SK-N-MC (cell line): ENCODE measurements at regions not wholly inside any gene's neighbourhood (a gene's known extent, or its start where the extent isn't known, plus 50 kb on each side); places are given as distances from the start of the nearest gene placed in this dataset.
A peak's percentile ranks its signal among the peaks of the same experiment; 100 is the strongest.
"Not testable (repeated sequence)": the region's sequence is repeated elsewhere in the genome, so short reads cannot be mapped to it uniquely, and the experiment has no call there.

ENCODE experiments used
- DNase-seq: peaks from one replicate; pipeline ENCODE4 v3.0.0-alpha.2; 2011; ENCODE audit warnings: low read depth, low spot score
- H3K27ac ChIP-seq: fragments of 200-600 bp; sonication (generic); 2 replicates; pipeline ENCODE4 v1.5.1; 2016; ENCODE audit warnings: mixed run types
- H3K36me3 ChIP-seq: fragments of 200-600 bp; sonication (generic); 2 replicates; pipeline ENCODE4 v1.6.1; 2017; ENCODE audit warnings: antibody characterized with exemption, low read length, mixed read lengths; ENCODE audit not compliant: insufficient read depth
- H3K4me3 ChIP-seq: fragments of 200-600 bp; sonication (generic); 2 replicates; pipeline ENCODE4 v1.5.1; 2016
- H3K9ac ChIP-seq: fragments of 200-600 bp; sonication (generic); 2 replicates; pipeline ENCODE4 v1.8.0; 2017; ENCODE audit warnings: mixed run types, mixed read lengths; ENCODE audit not compliant: insufficient read length
- H3K9me3 ChIP-seq: fragments of 200-600 bp; sonication (generic); 2 replicates; pipeline ENCODE4 v1.6.1; 2017; ENCODE audit warnings: low read depth, mild to moderate bottlenecking, antibody characterized with exemption, low read length, moderate library complexity, mixed read lengths
- EZH2 ChIP-seq: fragments of 200-600 bp; sonication (generic); IDR thresholded peaks from one replicate; pipeline ENCODE4 v1.6.1; 2017; ENCODE audit warnings: antibody characterized with exemption
- FOXP2 ChIP-seq: optimal IDR thresholded peaks from 2 replicates; pipeline ENCODE3; 2011; ENCODE audit warnings: mild to moderate bottlenecking, moderate library complexity; ENCODE audit not compliant: insufficient read depth; ENCODE audit errors: extremely low read length, control extremely low read depth
- POLR2AphosphoS5 ChIP-seq: IDR thresholded peaks from 2 replicates; pipeline ENCODE4 v1.6.1; 2012; ENCODE audit warnings: mild to moderate bottlenecking, low read depth, low read length, borderline replicate concordance

- Histone ChIP-seq H3K9me3 (no peaks in the 10 kb centered on the region), H3K27ac (no peak overlapping the region), H3K4me3 (no peak overlapping the region), H3K9ac (no peak overlapping the region), H3K36me3 (no peaks in the 10 kb centered on the region)
- DNase-seq = no peak
- no peak for TF ChIP-seq POLR2AphosphoS5
- TF ChIP-seq EZH2 = no peak
- TF ChIP-seq FOXP2 = no peak
Observed at GRCh38 chr3:165658027-165658426, 179.2 kb downstream of the BCHE start.

DNA sequence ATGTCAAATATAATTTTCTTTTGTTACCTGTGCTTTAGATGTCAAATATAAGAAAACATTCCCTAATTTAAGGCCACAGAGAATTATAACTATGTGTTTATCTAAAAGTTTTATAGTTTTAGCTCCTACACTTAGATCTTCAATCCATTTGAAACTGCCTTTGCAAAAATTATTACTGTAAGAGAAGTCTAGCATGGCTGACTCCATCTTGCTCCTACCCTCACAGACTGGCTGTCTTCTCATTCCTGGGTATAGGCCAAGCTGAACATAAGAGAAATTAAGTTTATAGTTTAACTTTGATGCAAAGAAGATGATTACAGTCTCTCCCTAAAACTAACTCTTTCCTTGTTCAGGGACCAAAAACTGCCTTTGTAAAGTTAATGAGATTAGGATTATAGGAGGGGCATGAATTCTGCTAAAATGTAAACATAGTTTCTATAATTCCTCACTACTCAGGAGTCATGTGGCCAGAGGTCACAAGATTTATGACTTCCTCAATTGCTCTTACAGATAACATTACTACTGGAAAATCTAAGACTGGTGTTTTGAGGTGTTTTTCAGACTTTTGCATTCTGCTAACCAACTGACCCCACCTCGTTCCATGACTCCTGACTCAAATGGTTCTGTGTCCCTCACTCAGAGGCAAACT lies 184.0 kb downstream of the BCHE start:
- DNase-seq = no peak
- H3K36me3 ChIP-seq = no peaks in the 10 kb centered on the region
- no peak overlapping the region for H3K9ac ChIP-seq
- H3K27ac ChIP-seq = no peak overlapping the region
- no peak for TF ChIP-seq POLR2AphosphoS5
- no peaks in the 10 kb centered on the region for H3K9me3 ChIP-seq
- no peak overlapping the region for H3K4me3 ChIP-seq

- not testable (repeated sequence) for H3K4me3 ChIP-seq, DNase-seq, H3K9me3 ChIP-seq, H3K27ac ChIP-seq, H3K9ac ChIP-seq, H3K36me3 ChIP-seq
Observed at GRCh38 chr3:165649282-165649681, 187.9 kb downstream of the BCHE start.

DNA sequence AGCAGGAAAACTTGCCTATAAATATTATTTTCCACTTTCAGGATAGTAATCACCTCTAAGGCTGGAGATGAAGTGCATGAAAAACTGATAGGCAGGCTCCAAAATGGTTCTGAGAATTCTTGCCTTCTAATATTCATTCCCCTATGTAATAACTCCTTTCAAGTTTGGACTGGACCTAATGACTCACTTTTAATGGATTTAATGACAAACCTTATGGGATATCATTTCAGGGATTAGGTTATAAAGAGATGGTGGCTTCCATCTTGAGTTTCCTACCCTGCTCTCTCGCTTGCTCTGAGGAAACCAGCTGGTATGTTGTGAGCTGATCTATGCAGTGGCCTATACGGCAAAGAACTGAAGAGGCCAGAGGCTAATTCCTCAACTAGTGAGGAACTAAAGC lies 192.0 kb downstream of the BCHE start:
- Histone ChIP-seq H3K36me3 (no peaks in the 10 kb centered on the region), H3K4me3 (no peak overlapping the region), H3K27ac (no peak overlapping the region), H3K9me3 (0 out of 2 replicates have a peak, but pooled peaks cover 2% of the 10 kb centered on the region), H3K9ac (no peak overlapping the region)
- TF ChIP-seq POLR2AphosphoS5 (no peak), EZH2 (no peak)
- no peak for DNase-seq

DNA sequence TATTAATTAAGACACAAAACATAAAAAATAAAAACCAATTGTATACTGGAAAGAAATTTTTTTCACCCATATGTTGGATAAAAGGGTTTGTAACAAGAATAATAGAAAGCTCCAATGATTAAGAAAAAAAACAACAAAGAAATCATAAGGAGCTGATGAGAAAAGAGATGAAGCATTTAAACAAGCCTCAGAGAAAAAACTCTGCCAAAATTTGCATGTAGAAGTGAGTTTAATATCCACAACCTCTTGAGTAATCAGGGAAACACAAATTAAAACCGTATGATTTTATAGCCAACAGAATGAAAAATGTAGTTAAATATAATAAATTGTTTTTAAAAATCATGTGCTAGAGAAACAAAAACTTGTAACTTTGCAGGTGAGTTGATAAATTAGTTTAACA lies 192.9 kb downstream of the BCHE start:
- no peak for TF ChIP-seq EZH2
- no peak for DNase-seq
- Histone ChIP-seq H3K9me3 (0 out of 2 replicates have a peak, but pooled peaks cover 2% of the 10 kb centered on the region), H3K36me3 (no peaks in the 10 kb centered on the region), H3K4me3 (no peak overlapping the region), H3K9ac (no peak overlapping the region), H3K27ac (no peak overlapping the region)

GRCh38 chr3:165643425-165643824 lies 193.8 kb downstream of the BCHE start:
- Histone ChIP-seq H3K36me3 (no peaks in the 10 kb centered on the region), H3K9ac (no peak overlapping the region), H3K4me3 (no peak overlapping the region), H3K9me3 (0 out of 2 replicates have a peak, but pooled peaks cover 2% of the 10 kb centered on the region), H3K27ac (no peak overlapping the region)
- no peak for TF ChIP-seq FOXP2
- TF ChIP-seq EZH2 = no peak
- no peak for TF ChIP-seq POLR2AphosphoS5
- no peak for DNase-seq

DNA sequence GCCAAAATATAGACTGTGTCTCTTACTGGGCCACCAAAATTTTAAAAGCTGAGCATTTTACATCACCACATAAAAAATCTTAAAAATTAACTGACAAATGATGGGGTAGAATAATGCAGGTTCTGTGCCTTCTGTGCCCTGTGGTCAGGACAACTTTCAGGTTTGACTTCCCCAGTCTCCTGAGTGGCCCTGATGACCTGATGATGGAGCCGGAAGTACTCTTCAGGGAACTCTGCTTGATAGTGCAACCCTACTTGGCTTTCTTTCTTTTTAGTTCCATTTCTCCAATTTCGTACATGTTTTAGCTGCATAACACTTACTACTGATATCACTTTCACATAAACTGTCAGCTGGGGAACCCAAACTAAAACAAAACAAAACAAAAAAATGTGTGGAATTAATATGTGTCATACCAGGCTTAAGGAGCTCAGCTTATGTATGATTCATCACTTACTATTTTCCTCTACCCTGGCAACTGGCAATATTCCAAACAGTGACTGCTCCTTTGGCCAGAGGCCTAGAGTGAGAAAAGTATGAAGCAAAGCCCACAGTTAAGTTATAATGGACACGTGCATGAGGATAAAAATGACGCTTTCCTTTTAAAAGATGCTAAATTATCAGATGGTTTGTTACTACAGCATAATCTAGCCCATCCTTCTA lies 194.3 kb downstream of the BCHE start:
- TF ChIP-seq EZH2 (no peak), FOXP2 (no peak), POLR2AphosphoS5 (no peak)
- 0 out of 2 replicates have a peak, but pooled peaks cover 2% of the 10 kb centered on the region for H3K9me3 ChIP-seq
- no peak overlapping the region for H3K27ac ChIP-seq
- no peak overlapping the region for H3K9ac ChIP-seq
- DNase-seq = no peak
- H3K36me3 ChIP-seq = no peaks in the 10 kb centered on the region
- H3K4me3 ChIP-seq = no peak overlapping the region

DNA sequence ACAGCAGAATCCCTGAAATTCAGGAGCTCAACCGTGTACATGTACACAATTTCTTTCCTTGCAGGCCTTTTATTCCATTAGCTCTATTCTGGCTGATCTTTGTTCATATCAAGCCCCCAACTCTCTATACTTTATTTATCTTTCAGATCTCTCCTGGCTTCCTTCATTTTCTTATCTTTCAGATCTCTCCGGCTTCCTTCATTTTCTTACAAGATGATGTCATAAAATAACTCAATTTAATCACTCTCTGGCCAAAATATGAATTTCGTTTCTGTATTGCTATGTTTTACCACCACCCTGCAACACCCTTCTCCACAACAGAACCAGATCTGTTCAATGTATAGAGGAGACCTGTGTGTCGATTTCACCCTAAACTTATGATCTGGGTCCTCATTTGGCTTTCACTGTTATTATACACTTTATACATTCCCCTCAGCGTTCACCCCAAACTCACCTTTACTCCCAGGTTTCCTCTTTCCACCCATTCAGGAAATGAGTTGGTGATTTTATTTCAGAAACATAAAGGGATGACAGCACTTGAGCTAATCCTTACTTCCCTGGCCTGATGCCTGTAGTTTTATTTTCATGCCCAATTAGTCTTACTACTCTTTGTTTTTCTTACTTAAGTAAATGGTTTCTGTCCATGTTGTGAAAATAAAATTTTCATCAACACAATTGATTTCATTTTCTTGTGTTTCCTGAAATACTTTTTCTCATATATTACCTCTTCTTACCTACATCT lies 195.5 kb downstream of the BCHE start:
- no peak overlapping the region for H3K9ac ChIP-seq
- 0 out of 2 replicates have a peak, but pooled peaks cover 1% of the 10 kb centered on the region for H3K9me3 ChIP-seq
- no peak overlapping the region for H3K4me3 ChIP-seq
- TF ChIP-seq EZH2 (no peak), POLR2AphosphoS5 (peak; percentile 16; the same call in 1 of the 2 replicates), FOXP2 (no peak)
- no peaks in the 10 kb centered on the region for H3K36me3 ChIP-seq
- H3K27ac ChIP-seq = no peak overlapping the region
- no peak for DNase-seq

- Histone ChIP-seq H3K9me3 (no peaks in the 10 kb centered on the region), H3K36me3 (no peaks in the 10 kb centered on the region), H3K4me3 (no peak overlapping the region), H3K27ac (no peak overlapping the region), H3K9ac (no peak overlapping the region)
- no peak for TF ChIP-seq FOXP2
- no peak for DNase-seq
Observed at GRCh38 chr3:165640970-165641369, 196.3 kb downstream of the BCHE start.
